ENCODE measurements at regions not wholly inside any gene's neighbourhood (a gene's known extent, or its start where the extent isn't known, plus 50 kb on each side); places are given as distances from the start of the nearest gene placed in this dataset.
A peak's percentile ranks its signal among the peaks of the same experiment; 100 is the strongest.
"Not testable (repeated sequence)": the region's sequence is repeated elsewhere in the genome, so short reads cannot be mapped to it uniquely, and the experiment has no call there.

DNA sequence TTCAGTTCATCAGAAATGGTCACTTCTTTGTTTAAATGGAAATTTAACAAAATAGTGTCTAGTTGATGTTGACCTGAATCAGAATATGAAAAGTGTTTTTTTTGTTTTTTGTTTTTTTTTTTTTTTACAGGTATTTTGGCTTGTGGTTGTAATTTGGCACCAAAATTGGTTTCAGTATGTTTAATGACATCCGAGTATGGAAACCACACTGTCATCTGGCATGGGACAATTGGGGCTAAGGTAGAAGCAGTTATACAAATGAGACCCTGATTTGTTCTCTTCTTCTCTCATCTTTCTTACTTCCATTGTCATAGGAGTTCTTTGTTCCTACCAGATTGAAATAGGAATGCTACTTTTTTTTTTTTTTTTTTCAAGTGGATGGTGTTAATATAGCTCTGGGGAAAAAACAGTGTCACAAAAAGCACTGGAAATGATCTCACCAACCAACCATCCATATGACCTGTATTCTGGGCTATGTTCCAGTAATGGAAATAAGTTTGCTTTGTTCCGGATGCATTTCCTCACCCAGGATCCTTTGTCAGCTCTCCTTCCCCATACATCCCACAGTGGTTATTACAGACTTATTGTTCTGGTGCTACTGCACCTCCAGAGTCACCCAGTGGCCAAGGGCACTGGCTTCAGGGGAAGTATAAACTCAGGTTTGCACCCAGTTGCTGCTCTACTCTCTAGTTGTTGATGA is 95.8 kb downstream of the ATXN3L start:
- no peak for DNase-seq

DNA sequence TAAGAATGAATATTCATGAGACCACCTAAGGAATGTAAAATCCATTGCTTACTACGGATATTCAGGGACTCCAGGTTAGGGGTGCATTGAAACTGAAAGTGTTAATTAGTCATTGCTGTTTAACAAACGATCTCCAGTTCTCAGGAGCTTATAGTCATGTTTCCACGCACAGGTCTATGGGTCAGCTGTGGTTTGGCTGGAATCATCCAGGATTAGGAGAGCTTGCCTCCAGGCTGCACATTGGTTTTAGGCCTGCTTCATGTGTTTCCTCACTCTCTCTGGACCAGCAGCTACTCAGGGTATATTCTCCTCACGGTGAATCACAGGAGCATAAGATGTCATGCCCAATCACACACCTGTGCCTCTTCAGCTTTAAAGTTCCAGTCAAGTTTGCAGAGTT is 98.9 kb downstream of the ATXN3L start:
- DNase-seq = no peak

DNA sequence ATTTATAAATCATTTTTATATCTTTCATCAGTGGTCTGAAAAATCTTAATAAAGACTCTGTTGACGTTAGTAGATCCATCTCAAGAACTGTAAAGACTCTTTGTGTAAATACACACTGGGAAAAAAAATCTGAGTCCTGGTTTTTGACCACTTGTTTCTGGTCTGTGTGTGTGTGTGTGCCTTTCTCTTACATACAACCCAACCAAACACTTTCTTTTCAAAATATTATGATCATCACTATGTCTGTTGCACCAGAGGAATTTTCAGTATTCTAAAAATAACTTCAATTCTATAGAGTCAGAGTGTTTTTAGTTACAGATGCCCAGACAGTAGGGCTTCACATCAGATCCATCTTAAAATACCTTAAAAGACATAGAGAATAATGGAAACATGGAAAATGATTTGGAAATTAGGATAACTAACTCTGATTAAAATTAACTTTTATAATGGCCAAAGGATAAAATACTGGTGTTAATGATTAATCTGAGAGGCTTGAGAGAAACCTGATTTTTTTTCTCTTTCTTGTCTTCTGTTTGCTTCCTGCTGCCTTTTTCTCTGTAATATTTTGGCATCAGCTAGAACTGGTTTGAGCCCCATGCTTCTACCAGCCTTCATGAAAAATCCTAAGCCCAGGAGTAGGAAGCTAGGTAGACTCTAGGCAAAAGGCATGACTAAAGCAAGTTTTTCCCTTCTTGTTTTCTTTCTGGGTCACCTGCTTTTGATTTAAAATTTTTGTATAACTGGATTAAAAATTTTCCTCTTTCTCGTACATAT is 99.7 kb downstream of the ATXN3L start:
- no peak for DNase-seq

DNA sequence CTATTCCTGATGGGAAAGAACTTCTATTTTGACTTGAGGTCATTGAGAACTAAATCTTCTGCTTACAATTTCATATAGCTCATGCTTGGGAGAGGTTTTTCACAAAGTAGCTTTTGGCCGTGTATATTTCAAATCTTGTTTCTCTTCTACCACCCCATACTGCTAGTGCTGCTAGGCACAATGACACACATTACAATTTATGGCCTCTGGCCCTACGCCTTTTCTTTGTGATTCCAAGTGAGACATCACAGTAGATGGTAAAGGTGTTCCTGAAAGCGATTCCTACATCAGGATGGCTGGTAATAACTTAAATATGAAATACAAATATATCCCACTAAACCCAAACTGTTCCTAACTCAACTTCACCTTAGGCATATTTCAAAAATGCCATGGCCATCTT is 101.1 kb downstream of the ATXN3L start:
- no peak for DNase-seq

DNA sequence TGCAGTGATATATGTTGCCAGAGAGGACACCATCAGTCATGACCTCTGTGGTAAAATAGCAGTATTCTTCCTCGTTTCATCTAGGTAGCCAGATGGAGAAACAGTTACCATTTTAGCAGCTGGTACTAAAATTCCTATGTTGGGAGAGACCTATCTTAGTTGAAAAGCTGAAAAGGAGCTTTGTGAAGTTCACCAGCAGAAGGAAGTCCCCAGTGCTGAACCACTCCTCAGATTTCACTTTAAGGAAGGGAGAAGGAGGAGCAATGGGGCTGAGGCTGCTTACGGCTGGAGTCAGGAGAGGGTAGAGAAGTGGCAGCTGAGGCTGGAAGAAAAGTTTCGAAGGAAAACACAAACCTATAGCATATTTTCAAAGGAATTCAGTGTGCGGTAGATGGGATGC is 103.7 kb downstream of the ATXN3L start:
- DNase-seq = no peak

DNA sequence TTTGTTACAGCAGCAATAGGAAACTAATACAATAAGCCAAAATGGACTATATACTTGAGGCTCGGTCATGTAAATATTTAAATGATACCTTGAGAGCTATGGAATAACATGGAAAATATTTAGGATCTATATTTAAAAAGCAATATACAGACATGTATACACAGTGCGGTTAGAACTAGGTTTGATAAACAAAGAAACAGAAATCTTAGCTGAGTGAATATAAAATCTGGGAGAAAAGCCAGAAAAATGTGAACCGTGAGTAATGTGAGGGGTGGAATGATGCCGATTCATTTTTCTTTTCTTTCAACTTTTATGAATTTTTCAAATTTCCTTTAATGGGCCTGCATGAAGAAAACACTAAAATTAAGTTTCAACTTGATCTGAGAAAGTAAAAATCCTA is 104.1 kb downstream of the ATXN3L start:
- DNase-seq = no peak

DNA sequence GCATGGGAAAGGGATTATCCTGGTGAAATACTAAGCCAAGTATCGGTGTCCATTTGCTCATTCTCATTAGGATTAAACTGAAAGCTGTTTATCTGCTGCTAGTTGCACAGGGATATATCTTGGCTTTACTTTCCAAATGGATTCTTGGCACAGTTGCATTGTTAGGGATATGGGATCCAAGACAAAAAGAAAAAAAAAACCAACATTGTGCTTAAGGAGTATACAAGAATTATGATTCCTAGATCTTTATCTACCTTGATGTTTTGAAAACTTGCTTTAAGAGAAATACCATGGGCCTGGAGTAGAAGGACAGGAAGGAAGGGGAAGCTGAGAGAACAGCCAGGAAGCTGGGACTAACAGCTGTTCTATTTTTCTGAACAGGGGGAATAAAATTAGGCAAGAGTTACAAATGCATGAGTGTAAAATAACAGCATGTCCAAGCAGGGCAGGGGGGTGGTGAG is 107.6 kb downstream of the ATXN3L start:
- no peak for DNase-seq

DNA sequence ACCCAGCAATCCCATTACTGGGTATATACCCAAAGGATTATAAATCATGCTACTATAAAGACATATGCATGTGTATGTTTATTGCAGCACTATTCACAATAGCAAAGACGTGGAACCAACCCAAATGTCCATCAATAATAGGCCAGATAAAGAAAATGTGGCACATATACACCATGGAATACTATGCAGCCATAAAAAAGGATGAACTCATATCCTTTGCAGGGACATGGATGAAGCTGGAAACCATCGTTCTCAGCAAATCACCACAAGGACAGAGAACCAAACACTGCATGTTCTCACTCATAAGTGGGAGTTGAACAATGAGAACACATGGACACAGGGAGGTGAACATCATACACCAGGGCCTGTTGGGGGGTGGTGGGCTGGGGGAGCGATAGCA is 109.7 kb downstream of the ATXN3L start:
- not testable (repeated sequence) for DNase-seq

DNA sequence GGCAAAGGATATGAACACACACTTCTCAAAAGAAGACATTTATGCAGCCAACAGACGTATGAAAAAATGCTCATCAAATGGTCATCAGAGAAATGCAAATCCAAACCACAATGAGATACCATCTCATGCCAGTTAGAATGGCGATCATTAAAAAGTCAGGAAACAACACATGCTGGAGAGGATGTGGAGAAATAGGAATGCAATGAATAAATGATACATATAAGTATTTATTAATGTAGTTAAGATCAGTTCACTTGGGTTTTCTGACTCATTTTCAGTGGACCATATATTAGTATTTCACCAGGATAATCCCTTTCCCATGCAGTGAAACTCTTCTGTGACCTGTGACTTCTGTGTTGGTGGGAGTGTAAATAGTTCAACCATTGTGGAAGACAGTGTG is 110.1 kb downstream of the ATXN3L start:
- not testable (repeated sequence) for DNase-seq

DNA sequence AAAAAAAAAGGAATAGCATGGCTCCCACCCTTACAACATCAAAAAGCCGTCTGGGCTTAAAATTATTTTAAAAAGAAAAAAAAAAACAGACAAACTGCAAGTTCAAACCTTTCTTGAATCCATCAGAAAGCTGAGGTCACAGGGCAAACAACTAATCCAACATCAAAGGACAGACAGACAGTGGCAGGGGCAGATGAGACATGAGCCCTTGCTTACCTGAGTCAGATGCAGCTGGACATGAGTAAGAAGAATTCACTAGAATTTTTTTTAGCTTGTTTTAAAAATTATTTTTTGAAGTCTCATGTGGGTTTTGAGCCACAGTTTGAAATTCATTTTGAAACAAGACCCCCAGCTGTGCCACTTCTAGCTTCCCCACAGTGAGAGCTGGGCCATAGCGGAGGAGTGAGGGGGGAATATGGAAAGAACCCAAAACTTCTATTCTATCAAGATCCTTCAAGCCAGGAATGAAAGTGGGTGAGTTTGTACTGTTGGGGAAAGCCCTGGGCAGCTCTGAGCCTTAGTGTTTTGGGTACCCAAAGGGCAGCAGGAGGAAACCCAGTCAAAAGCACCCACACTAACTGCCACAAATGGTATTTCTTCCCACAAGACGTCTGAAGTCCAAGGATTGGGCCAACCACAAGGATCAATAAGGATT is 111.4 kb downstream of the ATXN3L start:
- DNase-seq = no peak

DNA sequence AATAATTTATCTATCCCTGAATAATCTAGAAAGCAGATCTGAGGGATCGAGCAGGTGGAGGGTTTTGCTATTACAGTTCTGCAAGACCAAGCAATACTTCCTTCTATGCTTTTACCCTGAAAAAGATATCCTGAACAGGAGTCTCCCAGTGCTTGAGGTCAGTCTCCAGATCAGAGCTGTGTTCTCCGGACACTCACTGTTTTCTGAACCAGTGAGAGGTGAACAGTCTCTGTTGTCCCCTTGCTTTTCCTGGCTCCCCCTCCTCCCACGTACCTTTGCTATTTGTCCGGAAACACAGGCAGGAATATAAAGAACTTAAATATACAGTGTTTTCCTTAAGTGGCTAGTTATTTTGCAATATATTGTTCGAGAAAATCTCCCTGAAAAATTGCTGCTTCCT is 116.6 kb downstream of the ATXN3L start:
- no peak for DNase-seq

DNA sequence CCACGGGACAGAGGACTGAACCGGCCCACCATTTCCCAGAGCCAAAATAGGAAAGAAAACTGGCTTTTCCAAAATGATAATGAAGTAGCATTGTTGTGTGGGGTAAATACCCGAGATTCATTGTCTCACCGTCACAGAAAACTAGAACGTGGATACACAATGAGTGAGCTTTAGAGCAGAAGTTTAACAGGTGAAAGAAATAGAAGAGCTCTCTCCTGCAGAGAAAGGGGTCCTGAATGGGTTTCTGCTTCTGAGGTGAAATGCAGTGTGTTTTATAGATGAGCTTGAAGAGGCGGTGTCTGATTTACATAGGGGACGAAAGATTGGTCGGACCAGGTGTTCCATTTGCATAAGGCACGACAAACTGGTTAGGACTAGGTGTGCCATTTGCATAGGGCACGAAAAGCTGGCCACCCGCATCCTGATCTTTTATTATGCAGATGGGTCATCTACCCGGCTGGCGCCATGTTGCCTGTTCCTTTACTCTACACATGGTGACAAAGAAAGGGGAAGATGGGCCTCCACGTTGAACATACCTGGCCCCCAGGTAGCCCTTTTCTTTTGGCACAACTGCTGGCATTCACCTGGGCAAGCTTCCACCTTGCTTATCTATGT is 118.1 kb downstream of the ATXN3L start:
- no peak for DNase-seq

DNA sequence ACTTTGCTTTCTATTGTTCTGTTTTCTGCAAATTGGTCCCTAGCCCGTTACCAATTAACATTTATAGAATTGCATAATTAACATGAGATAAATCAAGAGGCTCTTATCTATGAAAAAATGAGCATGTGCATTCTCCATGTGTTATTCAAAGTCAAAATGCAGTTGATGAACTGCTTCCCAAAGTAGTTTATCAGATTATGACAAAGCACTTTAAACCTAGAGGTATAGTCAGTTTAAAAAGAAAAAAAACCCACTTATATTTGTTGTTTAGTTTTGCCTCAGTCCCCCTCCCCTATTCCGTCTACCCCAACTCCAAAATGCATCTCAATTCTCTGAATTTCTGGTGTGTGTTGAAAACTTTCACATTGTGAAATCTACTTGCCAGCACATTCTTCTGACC is 119.5 kb downstream of the ATXN3L start:
- no peak for DNase-seq

DNA sequence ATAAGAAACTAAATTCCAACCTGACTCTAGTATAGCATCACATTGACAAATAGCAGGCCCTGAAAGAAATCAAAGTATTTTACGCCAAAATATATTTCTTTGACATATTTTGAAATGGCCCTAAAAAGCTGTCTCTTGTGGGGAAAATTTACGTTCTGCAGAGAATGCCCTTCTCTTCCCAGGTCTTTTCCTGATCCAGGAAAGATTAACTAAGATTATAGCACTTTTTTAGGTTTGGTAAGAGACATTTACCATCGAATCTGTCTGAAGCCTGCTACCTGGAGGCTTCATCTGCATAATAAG is 121.1 kb downstream of the ATXN3L start:
- DNase-seq = no peak

DNA sequence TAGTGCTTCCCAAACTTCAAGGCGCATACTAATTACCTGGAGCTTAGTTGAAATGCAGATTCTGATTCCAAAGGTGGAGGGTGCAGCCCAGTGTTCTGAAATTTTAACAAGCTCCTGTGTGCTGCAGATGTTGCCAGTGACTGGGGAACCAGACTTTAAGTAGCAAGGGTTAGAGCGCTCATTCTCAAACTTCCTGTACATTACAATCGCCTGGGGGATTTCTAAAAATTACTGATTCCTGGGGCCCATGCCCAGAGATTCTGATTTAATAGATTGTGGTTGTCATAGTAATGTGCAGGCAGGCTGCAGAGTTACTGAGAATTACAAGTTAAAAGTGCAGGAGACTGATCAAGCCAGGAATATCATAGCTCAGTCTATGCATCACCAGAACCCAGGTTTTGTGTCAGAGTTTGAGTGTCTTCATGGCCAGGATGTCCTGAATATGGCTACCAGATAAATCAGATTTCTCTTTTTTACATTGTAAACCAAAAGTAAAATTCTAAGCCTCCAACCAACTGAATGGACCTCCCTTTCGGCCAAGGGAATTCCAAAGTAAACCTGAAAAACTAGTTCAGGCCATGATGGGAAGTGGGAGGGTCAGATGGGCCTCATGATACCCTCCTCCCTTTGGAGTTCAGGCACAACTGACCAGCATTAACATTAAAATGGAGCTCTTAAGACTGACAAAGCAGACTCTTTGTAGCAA is 121.6 kb downstream of the ATXN3L start:
- peak in 3 of 56 donors; percentile 0 for DNase-seq

DNA sequence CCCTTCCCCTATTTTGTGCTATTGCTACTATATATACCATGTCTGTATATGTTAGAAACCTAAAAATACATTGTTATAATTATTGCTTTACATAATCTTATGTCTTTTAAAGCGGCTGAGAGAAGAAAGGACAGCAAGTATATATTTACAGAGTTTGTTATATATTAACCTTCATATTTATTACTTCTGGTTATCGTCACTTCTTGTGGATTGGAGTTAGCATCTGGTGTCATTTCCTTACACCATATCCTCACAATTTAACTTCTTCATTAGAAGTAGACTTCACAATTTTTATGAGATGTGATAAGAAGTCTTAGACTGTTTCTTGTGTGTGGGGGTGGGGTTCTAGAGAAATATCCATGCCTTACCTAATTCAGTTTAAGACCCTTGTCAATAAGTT is 123.1 kb downstream of the ATXN3L start:
- no peak for DNase-seq

DNA sequence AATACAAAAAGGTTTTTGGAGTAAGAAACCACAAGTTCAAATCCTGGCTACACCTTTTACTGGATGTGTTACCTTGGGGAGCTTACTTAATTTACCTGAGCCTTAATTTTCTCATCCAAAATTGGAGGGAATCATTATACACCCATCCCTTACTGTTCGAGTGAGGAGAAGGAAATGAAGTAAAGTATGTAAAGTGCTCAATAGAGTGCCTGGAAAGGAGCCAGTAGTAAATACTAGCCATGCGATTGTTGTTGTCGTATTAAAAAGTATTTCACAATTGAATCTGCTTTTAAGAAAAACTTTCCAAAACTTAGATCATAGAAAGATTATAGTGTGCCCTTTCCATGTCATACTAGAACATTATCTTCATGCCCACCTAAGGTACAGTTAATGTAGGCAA is 124.5 kb downstream of the ATXN3L start:
- no peak for DNase-seq

DNA sequence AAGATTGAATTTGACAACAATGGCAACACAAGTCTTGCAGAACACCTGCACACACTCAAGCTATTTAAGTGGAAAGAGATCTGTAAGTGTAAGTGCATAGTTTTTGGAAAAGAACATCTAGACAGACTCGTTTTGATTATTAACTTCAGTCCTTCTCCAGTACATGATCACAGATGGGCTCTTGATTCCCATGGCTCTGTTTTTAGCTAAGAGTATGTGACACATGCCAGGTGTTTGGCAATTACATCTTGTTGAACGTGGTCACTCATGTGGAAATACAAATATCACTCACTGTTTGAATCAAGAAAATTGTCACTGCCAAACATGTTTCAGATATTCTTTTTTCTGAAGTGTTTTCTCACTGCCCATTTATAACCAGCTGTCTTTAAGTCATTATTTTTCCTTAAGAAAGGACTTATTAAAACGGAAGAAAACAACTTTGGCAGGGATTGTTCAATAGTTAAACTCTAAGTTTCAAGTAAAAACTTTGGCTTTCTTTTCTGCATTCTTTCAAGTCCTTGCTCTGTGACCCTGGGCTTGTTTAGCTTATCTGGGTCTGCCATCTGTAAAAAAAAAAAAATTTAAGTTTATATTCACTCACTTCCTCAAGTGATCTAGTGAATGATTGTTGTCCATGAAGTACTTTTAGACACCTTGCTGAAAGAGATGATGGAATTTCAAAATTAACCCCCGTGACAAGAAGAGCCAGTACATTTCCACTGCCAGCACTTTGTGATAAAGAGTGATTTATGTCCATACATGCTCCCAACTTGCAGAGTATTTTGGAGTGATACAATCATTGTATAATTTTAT is 125.4 kb downstream of the ATXN3L start:
- DNase-seq = no peak

DNA sequence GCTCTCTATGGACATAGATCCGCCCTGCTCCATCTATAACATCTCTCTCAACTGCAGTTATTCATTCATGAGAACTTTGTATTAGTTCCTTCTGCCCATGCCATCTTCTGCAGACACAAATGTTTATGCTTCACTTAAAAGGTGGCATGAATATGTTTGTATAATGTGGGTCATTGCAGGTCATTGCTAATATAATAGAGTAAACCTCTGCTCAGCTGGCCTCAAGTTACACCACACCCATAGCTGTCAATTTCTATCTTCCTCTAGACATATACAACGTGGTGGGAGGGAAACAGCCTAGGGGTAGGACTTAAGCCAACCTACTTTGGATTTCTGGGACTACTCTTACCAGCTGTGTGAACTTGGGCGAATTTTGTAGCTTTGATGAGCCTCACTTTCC is 129.8 kb downstream of the ATXN3L start:
- no peak for DNase-seq

DNA sequence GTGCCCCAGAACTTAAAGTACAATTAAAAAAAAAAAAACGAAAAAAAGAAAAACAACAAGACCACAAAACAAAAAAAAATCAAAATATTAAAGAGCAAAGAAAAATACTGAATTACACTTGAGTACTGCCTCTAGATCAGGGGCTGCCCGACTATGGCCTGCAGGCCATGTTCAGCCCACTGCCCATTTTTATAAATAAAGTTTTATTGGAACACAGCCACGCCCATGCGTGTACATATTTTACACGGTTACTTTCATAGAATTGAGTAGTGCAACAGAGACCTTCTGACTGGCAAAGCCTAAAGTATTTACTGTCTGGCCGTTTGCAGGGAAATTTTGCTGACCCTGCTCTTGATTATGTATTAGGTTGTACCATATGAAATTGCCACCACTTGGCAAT is 130.5 kb downstream of the ATXN3L start:
- no peak for DNase-seq

All from amygdala (tissue), 56 donors.